Ishikawa (cell line): ENCODE measurements at regions not wholly inside any gene's neighbourhood (a gene's known extent, or its start where the extent isn't known, plus 50 kb on each side); places are given as distances from the start of the nearest gene placed in this dataset.

Source experiments
- CEBPB ChIP-seq: IDR thresholded peaks from 2 replicates; pipeline ENCODE4 v1.6.1; 2012
- CREB1 ChIP-seq: IDR thresholded peaks from 2 replicates; pipeline ENCODE4 v1.6.1; 2012; ENCODE audit warnings: low read depth
- EGR1 ChIP-seq: IDR thresholded peaks from 2 replicates; pipeline ENCODE4 v1.6.1; 2012
- EP300 ChIP-seq: IDR thresholded peaks from 2 replicates; pipeline ENCODE4 v1.6.1; 2012; ENCODE audit warnings: borderline replicate concordance
- FOXM1 ChIP-seq: IDR thresholded peaks from 2 replicates; pipeline ENCODE4 v1.6.1; 2012; ENCODE audit warnings: low read depth, borderline replicate concordance
- NFIC ChIP-seq: IDR thresholded peaks from 2 replicates; pipeline ENCODE4 v1.6.1; 2012
- RAD21 ChIP-seq: IDR thresholded peaks from 2 replicates; pipeline ENCODE4 v1.6.1; 2012; ENCODE audit warnings: low read depth
- TAF1 ChIP-seq: IDR thresholded peaks from 2 replicates; pipeline ENCODE4 v1.6.1; 2012; ENCODE audit warnings: low read depth, mild to moderate bottlenecking
- TCF12 ChIP-seq: IDR thresholded peaks from 2 replicates; pipeline ENCODE4 v1.6.1; 2012; ENCODE audit warnings: low read depth
- TEAD4 ChIP-seq: IDR thresholded peaks from 2 replicates; pipeline ENCODE4 v1.6.1; 2012
- USF1 ChIP-seq: IDR thresholded peaks from 2 replicates; pipeline ENCODE4 v1.6.1; 2012
- YY1 ChIP-seq: IDR thresholded peaks from 2 replicates; pipeline ENCODE4 v1.6.1; 2012; ENCODE audit warnings: low read depth
- ZBTB7A ChIP-seq: IDR thresholded peaks from 2 replicates; pipeline ENCODE4 v1.6.1; 2012; ENCODE audit warnings: low read depth
- TF ChIP-seq, protein P1 (sequence below): IDR thresholded peaks from 2 replicates; pipeline ENCODE4 v1.6.1; 2012
- TF ChIP-seq, protein P2 (sequence below): IDR thresholded peaks from 2 replicates; pipeline ENCODE4 v1.6.1; 2012; ENCODE audit warnings: low read depth, mild to moderate bottlenecking

DNA sequence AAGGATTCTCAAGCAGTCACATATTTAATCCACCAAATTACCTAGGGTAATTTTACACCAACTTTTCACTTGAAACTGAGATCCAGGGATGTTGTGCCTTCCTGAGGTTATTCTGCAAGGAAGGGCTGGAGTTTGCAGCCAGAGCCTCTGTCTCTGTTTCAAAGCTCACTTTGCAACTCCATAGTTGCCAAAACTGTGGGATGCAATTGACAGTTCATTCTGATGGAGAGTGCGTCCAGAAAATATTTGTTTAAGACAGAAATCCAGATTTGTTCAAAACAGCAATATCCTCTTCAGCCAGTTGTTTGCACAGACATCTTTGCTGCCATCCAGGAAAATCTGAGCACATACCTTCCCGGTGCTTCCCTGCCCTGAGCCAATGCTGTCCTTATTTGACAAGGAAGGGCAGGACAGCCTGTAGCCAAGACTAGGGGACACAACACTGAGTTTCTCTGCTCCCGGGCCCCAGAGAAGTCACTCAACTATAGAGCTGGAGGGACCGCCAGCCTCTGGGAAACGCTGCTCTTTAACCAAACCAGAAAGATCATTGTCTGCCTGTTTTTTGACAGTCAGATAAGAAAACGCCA is 297.4 kb downstream of the HIVEP2 start:
- no peak for TF ChIP-seq YY1
- no peak for TF ChIP-seq RAD21
- TF ChIP-seq CREB1, result no peak
- TF ChIP-seq, protein P1, sequence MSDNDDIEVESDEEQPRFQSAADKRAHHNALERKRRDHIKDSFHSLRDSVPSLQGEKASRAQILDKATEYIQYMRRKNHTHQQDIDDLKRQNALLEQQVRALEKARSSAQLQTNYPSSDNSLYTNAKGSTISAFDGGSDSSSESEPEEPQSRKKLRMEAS, result no peak
- no peak for TF ChIP-seq TEAD4
- no peak for TF ChIP-seq EGR1
- TF ChIP-seq USF1, result no peak
- no peak for TF ChIP-seq ZBTB7A
- no peak for TF ChIP-seq CEBPB
- TF ChIP-seq TAF1, result no peak
- TF ChIP-seq, protein P2, sequence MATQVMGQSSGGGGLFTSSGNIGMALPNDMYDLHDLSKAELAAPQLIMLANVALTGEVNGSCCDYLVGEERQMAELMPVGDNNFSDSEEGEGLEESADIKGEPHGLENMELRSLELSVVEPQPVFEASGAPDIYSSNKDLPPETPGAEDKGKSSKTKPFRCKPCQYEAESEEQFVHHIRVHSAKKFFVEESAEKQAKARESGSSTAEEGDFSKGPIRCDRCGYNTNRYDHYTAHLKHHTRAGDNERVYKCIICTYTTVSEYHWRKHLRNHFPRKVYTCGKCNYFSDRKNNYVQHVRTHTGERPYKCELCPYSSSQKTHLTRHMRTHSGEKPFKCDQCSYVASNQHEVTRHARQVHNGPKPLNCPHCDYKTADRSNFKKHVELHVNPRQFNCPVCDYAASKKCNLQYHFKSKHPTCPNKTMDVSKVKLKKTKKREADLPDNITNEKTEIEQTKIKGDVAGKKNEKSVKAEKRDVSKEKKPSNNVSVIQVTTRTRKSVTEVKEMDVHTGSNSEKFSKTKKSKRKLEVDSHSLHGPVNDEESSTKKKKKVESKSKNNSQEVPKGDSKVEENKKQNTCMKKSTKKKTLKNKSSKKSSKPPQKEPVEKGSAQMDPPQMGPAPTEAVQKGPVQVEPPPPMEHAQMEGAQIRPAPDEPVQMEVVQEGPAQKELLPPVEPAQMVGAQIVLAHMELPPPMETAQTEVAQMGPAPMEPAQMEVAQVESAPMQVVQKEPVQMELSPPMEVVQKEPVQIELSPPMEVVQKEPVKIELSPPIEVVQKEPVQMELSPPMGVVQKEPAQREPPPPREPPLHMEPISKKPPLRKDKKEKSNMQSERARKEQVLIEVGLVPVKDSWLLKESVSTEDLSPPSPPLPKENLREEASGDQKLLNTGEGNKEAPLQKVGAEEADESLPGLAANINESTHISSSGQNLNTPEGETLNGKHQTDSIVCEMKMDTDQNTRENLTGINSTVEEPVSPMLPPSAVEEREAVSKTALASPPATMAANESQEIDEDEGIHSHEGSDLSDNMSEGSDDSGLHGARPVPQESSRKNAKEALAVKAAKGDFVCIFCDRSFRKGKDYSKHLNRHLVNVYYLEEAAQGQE, result no peak
- no peak for TF ChIP-seq NFIC
- TF ChIP-seq TCF12, result no peak
- TF ChIP-seq FOXM1, result no peak
- TF ChIP-seq EP300, result no peak

DNA sequence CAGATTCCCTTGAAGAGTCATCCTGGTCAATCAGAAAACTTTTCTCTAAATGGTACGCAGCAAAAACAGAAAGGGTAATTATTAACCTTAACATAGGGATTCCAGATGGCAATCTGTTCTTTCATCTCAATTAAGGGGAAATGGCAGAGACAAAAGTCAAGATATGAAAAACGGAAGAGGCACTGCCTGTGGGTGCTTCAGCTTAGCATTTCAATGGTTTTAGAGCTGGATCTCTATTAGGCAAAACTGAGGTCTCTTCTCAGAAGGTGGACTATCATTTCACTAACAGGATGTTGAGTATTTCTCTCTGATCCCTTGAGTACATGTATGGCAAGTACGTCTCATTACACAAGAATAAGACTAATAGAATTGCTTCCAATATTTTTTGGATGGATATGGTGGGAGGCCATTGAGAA is 296.9 kb downstream of the HIVEP2 start:
- TF ChIP-seq RAD21 (no peak), CEBPB (no peak), TAF1 (no peak), EGR1 (no peak)

GRCh38 chr6:142648526-142648925 is 296.4 kb downstream of the HIVEP2 start:
- no peak for TF ChIP-seq USF1
- TF ChIP-seq FOXM1, result no peak
- TF ChIP-seq RAD21, result no peak
- TF ChIP-seq TAF1, result no peak
- TF ChIP-seq CEBPB, result no peak
- TF ChIP-seq, protein P1, result no peak

- TF ChIP-seq EP300 (no peak), CEBPB (no peak), TAF1 (no peak), YY1 (no peak), FOXM1 (no peak), USF1 (no peak), EGR1 (no peak), CREB1 (no peak), TCF12 (no peak), TEAD4 (no peak), NFIC (no peak), ZBTB7A (no peak), RAD21 (no peak)
- TF ChIP-seq, protein P2, result no peak
- TF ChIP-seq, protein P1, result no peak
Observed at GRCh38 chr6:142651384-142651783, 293.6 kb downstream of the HIVEP2 start.

DNA sequence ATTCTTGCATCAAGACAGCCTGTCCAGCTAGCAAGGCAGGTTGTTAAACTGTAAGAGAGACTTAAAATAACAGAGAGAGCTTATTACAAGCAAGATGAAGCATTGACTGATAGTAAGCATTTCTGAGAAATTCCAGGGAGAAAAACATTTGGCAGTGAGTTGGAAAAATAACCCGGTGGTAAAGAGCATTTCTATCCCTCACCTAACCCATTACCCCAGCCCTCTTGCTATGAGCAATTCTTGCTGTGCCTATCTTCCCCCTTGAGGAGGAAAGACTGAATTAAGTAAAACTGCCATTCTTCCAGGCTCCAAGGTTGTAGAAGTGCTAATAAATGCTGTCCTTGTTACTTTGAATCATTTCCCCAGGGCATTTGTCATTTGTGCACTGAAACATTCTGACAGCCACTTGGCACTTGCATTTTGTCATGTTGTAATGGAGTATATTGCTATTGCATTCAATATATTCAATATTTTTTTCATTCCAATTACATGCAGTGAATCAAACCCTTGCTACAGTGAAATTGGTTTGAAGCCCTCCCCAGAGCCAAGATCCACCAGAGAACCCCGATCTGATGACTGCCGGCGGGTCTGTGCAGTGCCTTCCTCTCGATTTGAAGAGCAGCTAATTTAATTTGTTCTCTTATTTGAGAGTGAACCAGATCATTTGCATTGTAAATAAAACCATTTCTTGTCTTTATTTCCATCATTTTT is 291.1 kb downstream of the HIVEP2 start:
- TF ChIP-seq RAD21 (no peak), TEAD4 (no peak), FOXM1 (no peak), USF1 (no peak), YY1 (no peak), CREB1 (no peak), TCF12 (no peak)
- TF ChIP-seq, protein P2, result no peak
- TF ChIP-seq, protein P1, result no peak
